Stimulated activated memory B cell treated with anti-CD40 and anti-IgM and Interleukin-4, amounts not matched to agents 10 μg/mL and 1 μg/mL and 100 μg/mL, for 72 hours (primary cell): ENCODE measurements at regions not wholly inside any gene's neighbourhood (a gene's known extent, or its start where the extent isn't known, plus 50 kb on each side); places are given as distances from the start of the nearest gene placed in this dataset.

Experiments
- ATAC-seq: fragments of 150-1000 bp; cut with Tn5 transposase; 2 replicates; pipeline ENCODE4 v1.10.0; 2021
- H3K27ac Mint-ChIP-seq: one replicate; pipeline ENCODE4 v1.8.0; 2022; ENCODE audit warnings: mild to moderate bottlenecking, mixed read lengths
- H3K27me3 Mint-ChIP-seq: one replicate; pipeline ENCODE4 v1.8.0; 2022; ENCODE audit warnings: mixed read lengths
- H3K36me3 Mint-ChIP-seq: one replicate; pipeline ENCODE4 v1.8.0; 2022; ENCODE audit warnings: mixed read lengths
- H3K4me1 Mint-ChIP-seq: one replicate; pipeline ENCODE4 v1.8.0; 2022; ENCODE audit warnings: mixed read lengths
- H3K4me3 Mint-ChIP-seq: one replicate; pipeline ENCODE4 v1.8.0; 2022; ENCODE audit warnings: mild to moderate bottlenecking, moderate library complexity, mixed read lengths
- H3K9me3 Mint-ChIP-seq: one replicate; pipeline ENCODE4 v1.8.0; 2022; ENCODE audit warnings: mixed read lengths

GRCh38 chr11:131036514-131036913, 120.2 kb upstream of the SNX19 start:
- no peak for ATAC-seq
- H3K4me3 Mint-ChIP-seq = no peak overlapping the region
- H3K27me3 Mint-ChIP-seq = peaks cover 16% of the 10 kb centered on the region
- H3K4me1 Mint-ChIP-seq = no peaks in the 10 kb centered on the region
- H3K9me3 Mint-ChIP-seq = no peaks in the 10 kb centered on the region
- no peaks in the 10 kb centered on the region for H3K36me3 Mint-ChIP-seq
- H3K27ac Mint-ChIP-seq = no peak overlapping the region

GRCh38 chr11:131037873-131038272, 121.6 kb upstream of the SNX19 start:
- Mint-ChIP-seq H3K36me3 (no peaks in the 10 kb centered on the region), H3K4me3 (no peak overlapping the region), H3K9me3 (no peaks in the 10 kb centered on the region), H3K27me3 (peaks cover 16% of the 10 kb centered on the region), H3K27ac (no peak overlapping the region), H3K4me1 (no peaks in the 10 kb centered on the region)
- no peak for ATAC-seq

- Mint-ChIP-seq H3K4me1 (no peaks in the 10 kb centered on the region), H3K36me3 (no peaks in the 10 kb centered on the region), H3K27ac (no peak overlapping the region), H3K27me3 (peaks cover 16% of the 10 kb centered on the region), H3K9me3 (no peaks in the 10 kb centered on the region), H3K4me3 (no peak overlapping the region)
- no peak for ATAC-seq
These were observed 122.3 kb upstream of the SNX19 start for GRCh38 chr11:131038597-131038996.

- Mint-ChIP-seq H3K36me3 (no peaks in the 10 kb centered on the region), H3K27ac (no peak overlapping the region)
These were observed 125.2 kb upstream of the SNX19 start for GRCh38 chr11:131041331-131042040.

GRCh38 chr11:131042041-131042390, 125.7 kb upstream of the SNX19 start:
- H3K36me3 Mint-ChIP-seq = no peaks in the 10 kb centered on the region
- no peaks in the 10 kb centered on the region for H3K4me1 Mint-ChIP-seq
- ATAC-seq = no peak
- no peaks in the 10 kb centered on the region for H3K9me3 Mint-ChIP-seq
- no peak overlapping the region for H3K27ac Mint-ChIP-seq
- H3K4me3 Mint-ChIP-seq = no peak overlapping the region
- H3K27me3 Mint-ChIP-seq = peaks cover 16% of the 10 kb centered on the region

More at GRCh38 chr11:131041331-131042040, 125.2 kb upstream of the SNX19 start:
- Mint-ChIP-seq H3K4me3 (no peak overlapping the region), H3K27me3 (peaks cover 16% of the 10 kb centered on the region), H3K4me1 (no peaks in the 10 kb centered on the region), H3K9me3 (no peaks in the 10 kb centered on the region)
- no peak for ATAC-seq

- no peaks in the 10 kb centered on the region for H3K4me1 Mint-ChIP-seq
- no peaks in the 10 kb centered on the region for H3K36me3 Mint-ChIP-seq
- no peak overlapping the region for H3K27ac Mint-ChIP-seq
- no peaks in the 10 kb centered on the region for H3K9me3 Mint-ChIP-seq
- no peak overlapping the region for H3K4me3 Mint-ChIP-seq
- no peak for ATAC-seq
- H3K27me3 Mint-ChIP-seq = peaks cover 7% of the 10 kb centered on the region
These were observed 127.0 kb upstream of the SNX19 start for GRCh38 chr11:131043251-131043650.

GRCh38 chr11:131044851-131045250, 128.6 kb upstream of the SNX19 start:
- Mint-ChIP-seq H3K27ac (no peak overlapping the region), H3K27me3 (no peaks in the 10 kb centered on the region), H3K4me1 (no peaks in the 10 kb centered on the region), H3K4me3 (no peak overlapping the region), H3K36me3 (no peaks in the 10 kb centered on the region), H3K9me3 (peaks cover 1% of the 10 kb centered on the region)
- no peak for ATAC-seq

- no peaks in the 10 kb centered on the region for H3K36me3 Mint-ChIP-seq
- no peaks in the 10 kb centered on the region for H3K4me1 Mint-ChIP-seq
- peaks cover 3% of the 10 kb centered on the region for H3K9me3 Mint-ChIP-seq
- H3K27ac Mint-ChIP-seq = no peak overlapping the region
- H3K4me3 Mint-ChIP-seq = no peak overlapping the region
- no peak for ATAC-seq
- no peaks in the 10 kb centered on the region for H3K27me3 Mint-ChIP-seq
These were observed 136.1 kb upstream of the SNX19 start for GRCh38 chr11:131052367-131052766.

GRCh38 chr11:131056036-131056435, 139.8 kb upstream of the SNX19 start:
- no peaks in the 10 kb centered on the region for H3K4me1 Mint-ChIP-seq
- no peak overlapping the region for H3K27ac Mint-ChIP-seq
- no peak for ATAC-seq
- no peaks in the 10 kb centered on the region for H3K36me3 Mint-ChIP-seq
- H3K27me3 Mint-ChIP-seq = no peaks in the 10 kb centered on the region
- no peak overlapping the region for H3K4me3 Mint-ChIP-seq
- peaks cover 3% of the 10 kb centered on the region for H3K9me3 Mint-ChIP-seq

- ATAC-seq = no peak
- Mint-ChIP-seq H3K4me3 (no peak overlapping the region), H3K36me3 (no peaks in the 10 kb centered on the region)
These were observed 147.4 kb upstream of the SNX19 start for GRCh38 chr11:131063638-131064037.

GRCh38 chr11:131064373-131064991, 148.2 kb upstream of the SNX19 start:
- no peak overlapping the region for H3K27ac Mint-ChIP-seq
- H3K4me1 Mint-ChIP-seq = no peaks in the 10 kb centered on the region
- H3K9me3 Mint-ChIP-seq = peaks cover 2% of the 10 kb centered on the region
- H3K27me3 Mint-ChIP-seq = peaks cover 9% of the 10 kb centered on the region
- H3K36me3 Mint-ChIP-seq = no peaks in the 10 kb centered on the region
- H3K4me3 Mint-ChIP-seq = no peak overlapping the region
- no peak for ATAC-seq

More at GRCh38 chr11:131063638-131064037, 147.4 kb upstream of the SNX19 start:
- no peaks in the 10 kb centered on the region for H3K4me1 Mint-ChIP-seq
- H3K9me3 Mint-ChIP-seq = peaks cover 5% of the 10 kb centered on the region
- H3K27ac Mint-ChIP-seq = no peak overlapping the region
- H3K27me3 Mint-ChIP-seq = peaks cover 9% of the 10 kb centered on the region

GRCh38 chr11:131065435-131066413, 149.4 kb upstream of the SNX19 start:
- Mint-ChIP-seq H3K9me3 (peaks cover 2% of the 10 kb centered on the region), H3K4me1 (no peaks in the 10 kb centered on the region), H3K27me3 (peaks cover 9% of the 10 kb centered on the region), H3K4me3 (no peak overlapping the region), H3K36me3 (no peaks in the 10 kb centered on the region), H3K27ac (no peak overlapping the region)
- ATAC-seq = no peak

- ATAC-seq = no peak
- Mint-ChIP-seq H3K9me3 (peaks cover 2% of the 10 kb centered on the region), H3K4me1 (no peaks in the 10 kb centered on the region), H3K36me3 (no peaks in the 10 kb centered on the region), H3K27ac (no peak overlapping the region), H3K27me3 (peaks cover 9% of the 10 kb centered on the region), H3K4me3 (no peak overlapping the region)
These were observed 150.3 kb upstream of the SNX19 start for GRCh38 chr11:131066551-131066950.

GRCh38 chr11:131070365-131070764, 154.1 kb upstream of the SNX19 start:
- Mint-ChIP-seq H3K4me3 (no peak overlapping the region), H3K36me3 (no peaks in the 10 kb centered on the region)
- ATAC-seq = no peak

GRCh38 chr11:131073167-131073566, 156.9 kb upstream of the SNX19 start:
- no peaks in the 10 kb centered on the region for H3K36me3 Mint-ChIP-seq
- no peak overlapping the region for H3K4me3 Mint-ChIP-seq
- H3K27ac Mint-ChIP-seq = no peak overlapping the region
- no peaks in the 10 kb centered on the region for H3K27me3 Mint-ChIP-seq
- no peak for ATAC-seq
- no peaks in the 10 kb centered on the region for H3K4me1 Mint-ChIP-seq
- no peaks in the 10 kb centered on the region for H3K9me3 Mint-ChIP-seq

More at GRCh38 chr11:131070365-131070764, 154.1 kb upstream of the SNX19 start:
- no peaks in the 10 kb centered on the region for H3K4me1 Mint-ChIP-seq
- peaks cover 2% of the 10 kb centered on the region for H3K9me3 Mint-ChIP-seq
- H3K27ac Mint-ChIP-seq = no peak overlapping the region
- peaks cover 9% of the 10 kb centered on the region for H3K27me3 Mint-ChIP-seq
